HG03520 (cell line): ENCODE measurements at regions not wholly inside any gene's neighbourhood (a gene's known extent, or its start where the extent isn't known, plus 50 kb on each side); places are given as distances from the start of the nearest gene placed in this dataset.
"Not testable (repeated sequence)": the region's sequence is repeated elsewhere in the genome, so short reads cannot be mapped to it uniquely, and the experiment has no call there.

ENCODE experiments used
- ATAC-seq: cut with Tn5 transposase; IDR thresholded peaks from one replicate; pipeline ENCODE4 v1.9.1; 2021; ENCODE audit warnings: mild to moderate bottlenecking, moderate library complexity; ENCODE audit not compliant: unreplicated experiment

DNA sequence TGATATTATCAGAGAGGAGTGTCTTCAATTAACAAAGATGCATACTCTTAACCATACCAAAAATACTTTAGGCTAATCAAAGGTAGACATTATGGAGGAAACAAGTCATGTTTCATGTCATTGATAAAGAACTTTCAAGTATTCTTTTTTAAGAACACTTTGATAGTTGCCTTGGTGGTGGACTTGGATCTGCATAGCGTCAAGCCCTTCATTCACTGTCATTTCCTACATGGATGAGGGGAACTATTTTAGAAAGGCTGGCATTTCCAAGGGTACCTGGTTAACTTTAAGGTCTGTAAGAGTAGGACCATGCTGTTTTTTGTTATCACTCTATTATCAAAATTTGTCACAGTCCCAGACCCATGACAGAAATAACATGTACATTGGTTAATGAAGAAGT is 622.5 kb downstream of the PKHD1 start:
- no peak for ATAC-seq

DNA sequence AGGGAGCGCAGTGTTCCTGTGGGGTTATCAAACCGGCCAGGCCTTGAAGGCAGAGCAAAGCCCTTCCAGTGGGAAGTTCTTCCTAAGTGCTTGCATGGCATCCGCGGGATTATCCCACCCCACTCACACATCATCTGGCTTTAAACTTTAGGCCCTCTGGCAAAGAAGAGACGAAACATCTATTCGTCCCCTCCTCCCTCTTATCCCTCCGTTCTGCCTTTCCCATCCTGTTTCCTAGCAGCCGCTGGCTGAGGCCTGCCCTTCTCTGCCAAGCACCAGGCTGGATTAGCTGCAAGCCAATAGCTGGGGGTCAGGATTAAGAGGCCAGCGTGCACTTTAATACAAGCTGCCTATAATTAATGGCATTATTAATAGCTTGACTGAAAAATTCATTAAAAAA is 621.0 kb downstream of the PKHD1 start:
- no peak for ATAC-seq

DNA sequence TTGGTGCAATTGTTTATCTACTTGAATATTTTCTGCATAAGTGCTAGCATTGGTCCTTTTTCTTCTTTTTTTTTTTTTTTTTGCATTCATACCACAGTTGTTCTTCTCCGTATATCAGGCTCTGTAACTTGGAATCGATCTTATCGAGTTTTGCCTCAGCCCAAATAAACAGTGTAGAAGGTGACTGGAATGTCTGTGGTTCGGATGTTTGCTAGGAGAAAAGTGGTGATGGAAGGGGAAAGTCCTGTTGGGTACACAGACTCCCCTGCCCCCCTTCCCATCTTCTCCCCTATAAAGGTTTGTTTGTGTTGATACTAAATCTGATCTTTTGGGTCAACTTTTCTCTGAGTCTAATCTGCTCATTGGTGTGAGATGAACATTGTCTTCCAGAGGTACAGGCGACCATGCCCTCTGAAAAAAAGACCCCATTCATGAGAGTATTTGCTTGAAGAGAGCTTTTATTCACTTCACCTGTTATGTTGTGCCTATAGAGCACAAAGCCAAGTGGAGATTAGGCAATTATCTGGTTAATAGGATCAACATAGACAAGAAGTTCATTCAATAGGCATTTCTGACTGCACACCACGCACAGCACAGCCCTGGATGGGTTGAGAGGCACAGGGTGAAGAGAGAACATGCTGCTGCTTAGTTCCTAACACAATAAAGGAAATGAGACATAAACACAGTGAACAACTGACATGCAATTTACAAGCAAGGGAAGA is 620.0 kb downstream of the PKHD1 start:
- ATAC-seq: no peak

DNA sequence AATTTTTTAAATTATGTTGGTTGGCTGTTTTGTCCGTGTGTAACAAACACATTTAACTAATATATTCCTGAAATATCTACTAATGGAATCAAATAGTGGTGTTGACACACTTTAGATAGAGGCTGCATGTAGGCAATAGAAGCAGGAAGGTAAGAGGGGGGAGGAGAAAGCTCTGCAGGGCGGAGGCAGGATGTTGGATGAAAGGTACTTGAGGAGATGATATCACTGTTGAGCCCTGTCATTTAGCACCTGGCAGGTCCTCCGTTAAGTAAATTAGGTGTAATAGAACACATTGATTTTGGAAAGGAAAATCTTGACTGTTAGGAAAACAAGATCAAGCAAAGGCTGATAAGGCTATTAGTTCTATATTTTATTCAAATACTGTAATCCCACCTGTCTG is 618.7 kb downstream of the PKHD1 start:
- no peak for ATAC-seq

DNA sequence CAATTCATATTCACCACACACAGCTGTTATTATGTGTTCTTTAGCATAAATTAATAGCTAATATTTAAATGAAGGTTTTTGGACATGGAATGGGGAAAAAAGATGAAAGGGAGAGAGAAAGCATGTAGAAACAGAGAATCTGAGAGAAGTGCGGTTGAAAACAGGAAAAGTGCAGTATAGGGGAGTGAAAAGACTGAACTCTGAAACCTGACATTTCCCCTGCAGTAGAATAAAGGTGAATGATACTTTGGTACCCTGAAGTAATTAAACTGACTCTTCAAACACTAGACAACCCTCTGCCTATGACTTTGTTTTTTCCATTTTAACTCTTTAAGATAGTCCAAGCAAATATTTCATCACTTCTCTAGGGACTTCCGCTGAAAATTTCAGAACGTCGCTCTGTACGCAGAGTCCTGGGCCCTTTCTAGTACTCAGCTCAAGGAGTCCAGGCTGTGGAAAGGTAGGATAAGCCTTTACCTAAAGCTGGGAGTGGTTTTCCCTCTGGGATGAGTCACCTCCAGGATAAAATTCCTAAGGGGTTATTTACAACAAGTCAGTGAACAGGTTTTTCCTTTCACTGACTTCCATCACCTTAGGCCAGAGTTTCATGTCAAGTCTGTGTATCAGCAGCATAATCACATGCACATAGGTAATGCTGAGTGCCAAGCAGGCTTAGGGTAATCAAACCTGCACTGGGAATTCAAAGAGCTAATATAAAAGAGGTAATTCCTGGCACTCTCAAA is 614.5 kb downstream of the PKHD1 start:
- ATAC-seq: no peak

- no peak for ATAC-seq
Measured at GRCh38 chr6:51474022-51474975, 613.1 kb downstream of the PKHD1 start.

GRCh38 chr6:51477711-51478311 is 609.6 kb downstream of the PKHD1 start:
- no peak for ATAC-seq

- ATAC-seq: no peak
Measured at GRCh38 chr6:51479296-51479695, 608.1 kb downstream of the PKHD1 start.

DNA sequence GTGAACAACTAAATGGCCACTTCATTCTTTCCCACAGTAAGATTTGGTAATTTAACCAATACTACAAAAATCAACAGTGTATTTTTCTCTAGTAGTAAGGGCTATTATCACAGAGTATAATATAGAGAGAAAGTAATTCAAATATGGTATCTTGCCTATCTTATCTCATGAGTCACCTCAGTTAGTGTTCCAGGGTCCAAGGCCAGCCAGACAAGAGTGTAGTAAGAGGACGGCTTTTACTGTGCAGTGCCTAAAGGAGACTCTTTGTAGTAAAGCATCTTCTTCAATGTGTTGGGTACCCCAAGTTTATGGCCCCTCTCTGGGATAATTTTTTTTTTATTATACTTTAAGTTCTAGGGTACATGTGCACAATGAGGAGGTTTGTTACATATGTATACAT is 607.4 kb downstream of the PKHD1 start:
- ATAC-seq: no peak

- ATAC-seq: not testable (repeated sequence)
Measured at GRCh38 chr6:51485869-51486268, 601.5 kb downstream of the PKHD1 start.

DNA sequence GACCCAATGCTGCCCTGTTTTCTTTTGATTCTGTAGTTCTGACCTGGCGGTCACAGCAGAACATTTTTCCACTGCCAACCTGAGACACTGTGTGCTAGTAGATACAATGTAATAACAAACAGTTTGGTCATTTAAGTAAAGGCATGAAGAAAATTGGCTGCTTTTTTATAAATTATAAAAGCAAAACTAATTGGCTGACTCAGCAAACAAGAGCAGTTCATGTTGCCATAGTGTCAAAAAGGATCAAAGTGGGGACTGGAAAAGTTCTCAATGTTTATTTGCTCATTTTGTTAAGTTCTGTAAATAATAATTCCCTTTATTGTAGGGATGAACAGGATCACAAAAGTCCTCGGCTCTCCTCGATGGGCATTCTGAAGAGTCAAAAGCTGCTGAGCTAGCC is 599.5 kb downstream of the PKHD1 start:
- ATAC-seq: no peak

GRCh38 chr6:51489133-51489532 is 598.3 kb downstream of the PKHD1 start:
- ATAC-seq: no peak

- no peak for ATAC-seq
Measured at GRCh38 chr6:51490101-51490500, 597.3 kb downstream of the PKHD1 start.

GRCh38 chr6:51494342-51494741 is 593.1 kb downstream of the PKHD1 start:
- ATAC-seq: no peak

GRCh38 chr6:51495096-51495495 is 592.3 kb downstream of the PKHD1 start:
- no peak for ATAC-seq

GRCh38 chr6:51495610-51496396 is 591.6 kb downstream of the PKHD1 start:
- no peak for ATAC-seq

- no peak for ATAC-seq
Measured at GRCh38 chr6:51502996-51503395, 584.4 kb downstream of the PKHD1 start.

- ATAC-seq: no peak
Measured at GRCh38 chr6:51505434-51505833, 582.0 kb downstream of the PKHD1 start.

- no peak for ATAC-seq
Measured at GRCh38 chr6:51509597-51509996, 577.8 kb downstream of the PKHD1 start.

GRCh38 chr6:51511081-51511480 is 576.3 kb downstream of the PKHD1 start:
- no peak for ATAC-seq
